NB4 (cell line): ENCODE measurements at regions not wholly inside any gene's neighbourhood (a gene's known extent, or its start where the extent isn't known, plus 50 kb on each side); places are given as distances from the start of the nearest gene placed in this dataset.

Experiments used
- CTCF ChIP-seq: IDR thresholded peaks from one replicate; pipeline ENCODE4 v1.5.1; 2012; ENCODE audit warnings: low read depth, low read length
- MAX ChIP-seq: IDR thresholded peaks from 2 replicates; pipeline ENCODE4 v1.6.1; 2011; ENCODE audit warnings: low read depth, low read length
- MYC ChIP-seq: IDR thresholded peaks from 2 replicates; pipeline ENCODE4 v1.6.1; 2011; ENCODE audit warnings: low read depth, low read length
- POLR2A ChIP-seq: IDR thresholded peaks from 2 replicates; pipeline ENCODE4 v1.6.1; 2011; ENCODE audit warnings: mild to moderate bottlenecking; ENCODE audit not compliant: insufficient read length; ENCODE audit errors: extremely low read depth

GRCh38 chr1:234662148-234662547 is 52.2 kb upstream of the IRF2BP2 start:
- TF ChIP-seq CTCF, result no peak
- TF ChIP-seq POLR2A, result no peak
- no peak for TF ChIP-seq MAX
- TF ChIP-seq MYC, result no peak
